Hepatocyte (in vitro differentiated cells): ENCODE measurements at regions not wholly inside any gene's neighbourhood (a gene's known extent, or its start where the extent isn't known, plus 50 kb on each side); places are given as distances from the start of the nearest gene placed in this dataset.
A peak's percentile ranks its signal among the peaks of the same experiment; 100 is the strongest.

Source experiments
- DNase-seq: peaks from one replicate; pipeline ENCODE4 v3.0.0-alpha.2; 2016; ENCODE audit warnings: low spot score
- H2AFZ ChIP-seq: fragments of 200-600 bp; sonication (generic); 2 replicates; pipeline ENCODE4 v1.6.0; 2016; ENCODE audit warnings: antibody characterized with exemption, mild to moderate bottlenecking
- H3K27ac ChIP-seq: fragments of 200-600 bp; sonication (generic); 2 replicates; pipeline ENCODE4 v1.5.1; 2016; ENCODE audit warnings: mild to moderate bottlenecking
- H3K27me3 ChIP-seq: fragments of 200-600 bp; sonication (generic); 2 replicates; pipeline ENCODE4 v1.6.1; 2016
- H3K36me3 ChIP-seq: fragments of 200-600 bp; sonication (generic); replicated peaks from 2 replicates; pipeline ENCODE4 v1.5.1; 2016; ENCODE audit warnings: low read depth; ENCODE audit not compliant: insufficient read depth
- H3K4me1 ChIP-seq: fragments of 200-600 bp; sonication (generic); 2 replicates; pipeline ENCODE4 v1.5.1; 2016; ENCODE audit warnings: mild to moderate bottlenecking, moderate library complexity; ENCODE audit not compliant: insufficient read depth
- H3K4me2 ChIP-seq: fragments of 200-600 bp; sonication (generic); 2 replicates; pipeline ENCODE4 v1.6.0; 2016
- H3K4me3 ChIP-seq: fragments of 200-600 bp; sonication (generic); 2 replicates; pipeline ENCODE4 v1.5.1; 2016; ENCODE audit warnings: mild to moderate bottlenecking
- H3K79me2 ChIP-seq: fragments of 200-600 bp; sonication (generic); 2 replicates; pipeline ENCODE4 v1.6.0; 2017; ENCODE audit warnings: mild to moderate bottlenecking
- H3K9me2 ChIP-seq: fragments of 200-600 bp; sonication (generic); replicated peaks from 2 replicates; pipeline ENCODE4 v1.6.0; 2017; ENCODE audit warnings: mild to moderate bottlenecking; ENCODE audit not compliant: insufficient read depth
- H3K9me3 ChIP-seq: fragments of 200-600 bp; sonication (generic); 2 replicates; pipeline ENCODE4 v1.5.1; 2016; ENCODE audit warnings: low read depth, mild to moderate bottlenecking
- H4K20me1 ChIP-seq: fragments of 200-600 bp; sonication (generic); 2 replicates; pipeline ENCODE4 v1.6.0; 2016; ENCODE audit warnings: mild to moderate bottlenecking; ENCODE audit not compliant: insufficient read depth, poor library complexity, severe bottlenecking
- CTCF ChIP-seq: fragments of 200-600 bp; sonication (generic); IDR thresholded peaks from 2 replicates; pipeline ENCODE4 v1.5.1; 2016; ENCODE audit warnings: antibody characterized with exemption, mild to moderate bottlenecking; ENCODE audit not compliant: poor library complexity
- EZH2 ChIP-seq: fragments of 200-600 bp; sonication (generic); IDR thresholded peaks from 2 replicates; pipeline ENCODE4 v1.6.1; 2016; ENCODE audit warnings: antibody characterized with exemption, mild to moderate bottlenecking, borderline replicate concordance
- EZH2phosphoT487 ChIP-seq: fragments of 200-600 bp; sonication (generic); IDR thresholded peaks from one replicate; pipeline ENCODE4 v1.6.1; 2018; ENCODE audit warnings: antibody characterized with exemption, mild to moderate bottlenecking, low read depth, moderate library complexity; ENCODE audit not compliant: unreplicated experiment, severe bottlenecking
- WGBS: methylation state at CpG from one replicate; pipeline ENCODE4 v1.1.6; 2016; ENCODE audit warnings: low lambda C conversion rate; ENCODE audit errors: missing lambda C conversion rate; 5-methylcytosine and 5-hydroxymethylcytosine counted together

DNA sequence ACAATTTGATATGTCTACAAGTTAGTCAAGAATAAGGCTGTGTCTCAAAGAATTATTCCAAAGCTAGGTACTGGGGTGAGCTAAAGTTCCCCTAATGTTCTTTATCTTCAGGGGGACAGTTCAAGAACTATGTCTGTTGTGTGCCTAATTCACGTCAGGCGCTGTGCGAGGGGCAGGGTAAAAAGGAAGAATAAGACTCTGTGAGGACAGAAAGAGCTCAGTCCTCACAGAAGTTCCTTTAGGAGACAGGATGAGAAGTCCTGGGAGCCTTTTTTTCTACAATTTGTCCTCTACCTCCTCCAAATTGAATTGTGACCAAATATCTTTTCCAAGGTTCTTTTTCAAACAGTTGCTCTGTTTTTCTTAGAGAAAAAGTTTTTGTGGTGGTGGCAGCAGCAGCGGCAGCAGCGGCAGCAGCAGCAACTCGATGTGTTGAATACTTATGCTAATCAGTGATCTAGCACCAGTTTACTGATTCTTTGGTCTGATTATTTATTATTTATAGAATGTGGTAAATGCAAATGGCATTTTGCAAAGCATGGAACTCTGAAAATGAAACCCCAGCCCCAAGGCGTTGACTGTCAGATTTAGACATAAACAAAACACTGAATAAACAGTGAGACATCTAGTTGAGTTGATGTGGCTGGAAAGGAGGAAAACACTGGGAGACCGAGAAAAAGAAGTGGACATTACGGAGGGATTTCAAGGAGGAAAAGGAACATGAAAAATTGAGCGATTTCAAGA lies 88.6 kb downstream of the GTPBP8 start:
- 65% methylated on average over 10 of the region's 10 CpGs for WGBS
- Histone ChIP-seq H3K9me3 (no peaks in the 10 kb centered on the region), H3K79me2 (no peaks in the 10 kb centered on the region), H3K27ac (no peak overlapping the region), H3K4me3 (no peak overlapping the region), H3K9me2 (no peaks in the 10 kb centered on the region), H2AFZ (peak overlapping the region; percentile 39), H4K20me1 (no peaks in the 10 kb centered on the region), H3K4me1 (peaks cover 9% of the 10 kb centered on the region), H3K36me3 (no peaks in the 10 kb centered on the region), H3K27me3 (no peaks in the 10 kb centered on the region), H3K4me2 (peak overlapping the region; percentile 25)
- no peak for DNase-seq
- TF ChIP-seq EZH2 (no peak), EZH2phosphoT487 (no peak), CTCF (no peak)

- Histone ChIP-seq H3K27me3 (no peaks in the 10 kb centered on the region), H3K4me2 (no peak overlapping the region), H3K4me1 (peaks cover 4% of the 10 kb centered on the region), H4K20me1 (no peaks in the 10 kb centered on the region), H3K79me2 (no peaks in the 10 kb centered on the region), H3K36me3 (no peaks in the 10 kb centered on the region), H2AFZ (no peak overlapping the region), H3K27ac (peak overlapping the region; percentile 4), H3K4me3 (no peak overlapping the region), H3K9me2 (no peaks in the 10 kb centered on the region), H3K9me3 (no peaks in the 10 kb centered on the region)
- TF ChIP-seq EZH2phosphoT487 (no peak), EZH2 (no peak), CTCF (no peak)
- no peak for DNase-seq
- 61% methylated on average over 2 of the region's 2 CpGs for WGBS
These were observed 94.0 kb downstream of the GTPBP8 start for GRCh38 chr3:113084777-113085176.

GRCh38 chr3:113086560-113087461 lies 96.0 kb downstream of the GTPBP8 start:
- no peak overlapping the region for H3K4me2 ChIP-seq
- WGBS, result 57% methylated on average over 6 of the region's 6 CpGs

More at GRCh38 chr3:113086560-113087461, 96.0 kb downstream of the GTPBP8 start:
- no peaks in the 10 kb centered on the region for H3K4me1 ChIP-seq
- no peaks in the 10 kb centered on the region for H4K20me1 ChIP-seq
- no peak overlapping the region for H3K4me3 ChIP-seq
- no peaks in the 10 kb centered on the region for H3K27me3 ChIP-seq
- H3K9me3 ChIP-seq, result no peaks in the 10 kb centered on the region
- TF ChIP-seq EZH2phosphoT487 (no peak), EZH2 (no peak), CTCF (no peak)
- no peaks in the 10 kb centered on the region for H3K79me2 ChIP-seq
- DNase-seq, result peak; percentile 28
- no peak overlapping the region for H2AFZ ChIP-seq
- H3K27ac ChIP-seq, result no peak overlapping the region
- H3K36me3 ChIP-seq, result no peaks in the 10 kb centered on the region
- H3K9me2 ChIP-seq, result no peaks in the 10 kb centered on the region
